DOHH2 (cell line): ENCODE measurements at regions not wholly inside any gene's neighbourhood (a gene's known extent, or its start where the extent isn't known, plus 50 kb on each side); places are given as distances from the start of the nearest gene placed in this dataset.

Experiments used
- EZH2phosphoT487 ChIP-seq: fragments of 200-600 bp; sonication (generic); IDR thresholded peaks from 2 replicates; pipeline ENCODE4 v1.6.1; 2017; ENCODE audit warnings: borderline replicate concordance, mild to moderate bottlenecking, antibody characterized with exemption, low read length, moderate library complexity, mixed read lengths
- TF ChIP-seq, protein P1 (sequence below): fragments of 200-600 bp; sonication (generic); IDR thresholded peaks from one replicate; pipeline ENCODE4 v1.5.1; 2014; ENCODE audit warnings: antibody characterized with exemption, mild to moderate bottlenecking, low read depth, low read length; ENCODE audit not compliant: poor library complexity, severe bottlenecking

DNA sequence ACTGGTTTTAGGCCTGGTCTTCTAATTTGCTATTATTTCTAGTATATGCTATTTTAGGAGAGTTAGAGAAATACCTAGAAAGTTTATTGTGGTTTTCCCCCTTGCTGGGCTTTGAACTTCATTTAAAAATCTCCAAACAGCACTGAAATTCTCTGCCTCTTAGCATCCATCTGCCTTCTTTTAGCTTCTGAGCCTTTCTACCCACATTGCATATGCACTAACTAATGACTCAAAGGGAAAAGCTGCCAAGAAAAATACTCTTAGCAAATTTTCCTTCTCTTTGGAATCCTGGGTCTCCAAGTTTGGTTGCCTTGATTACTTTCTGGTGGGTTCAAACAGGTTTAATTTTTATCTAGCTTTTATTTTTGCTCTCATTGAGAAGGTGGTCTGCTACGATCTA is 408.4 kb upstream of the PTBP2 start:
- TF ChIP-seq, protein P1, sequence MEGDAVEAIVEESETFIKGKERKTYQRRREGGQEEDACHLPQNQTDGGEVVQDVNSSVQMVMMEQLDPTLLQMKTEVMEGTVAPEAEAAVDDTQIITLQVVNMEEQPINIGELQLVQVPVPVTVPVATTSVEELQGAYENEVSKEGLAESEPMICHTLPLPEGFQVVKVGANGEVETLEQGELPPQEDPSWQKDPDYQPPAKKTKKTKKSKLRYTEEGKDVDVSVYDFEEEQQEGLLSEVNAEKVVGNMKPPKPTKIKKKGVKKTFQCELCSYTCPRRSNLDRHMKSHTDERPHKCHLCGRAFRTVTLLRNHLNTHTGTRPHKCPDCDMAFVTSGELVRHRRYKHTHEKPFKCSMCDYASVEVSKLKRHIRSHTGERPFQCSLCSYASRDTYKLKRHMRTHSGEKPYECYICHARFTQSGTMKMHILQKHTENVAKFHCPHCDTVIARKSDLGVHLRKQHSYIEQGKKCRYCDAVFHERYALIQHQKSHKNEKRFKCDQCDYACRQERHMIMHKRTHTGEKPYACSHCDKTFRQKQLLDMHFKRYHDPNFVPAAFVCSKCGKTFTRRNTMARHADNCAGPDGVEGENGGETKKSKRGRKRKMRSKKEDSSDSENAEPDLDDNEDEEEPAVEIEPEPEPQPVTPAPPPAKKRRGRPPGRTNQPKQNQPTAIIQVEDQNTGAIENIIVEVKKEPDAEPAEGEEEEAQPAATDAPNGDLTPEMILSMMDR = no peak
- TF ChIP-seq EZH2phosphoT487 = no peak
